PC-9 (cell line): ENCODE measurements at regions not wholly inside any gene's neighbourhood (a gene's known extent, or its start where the extent isn't known, plus 50 kb on each side); places are given as distances from the start of the nearest gene placed in this dataset.

Source experiments
- BruUV-seq: library from RNA; stranded (reverse); fragments of 400-500 nt; replicated peaks from 2 replicates; lab custom pipeline; 2021; lab: Mats Ljungman, UMichigan
- CTCF ChIA-PET: fragments of 300-600 bp; sonication (Branson Sonifier 250); formaldehyde crosslinking; loops from one replicate; lab custom pipeline; 2022; ENCODE audit warnings: antibody characterized with exemption; lab: Charles Lee
- POLR2A ChIA-PET: fragments of 300-600 bp; sonication (Branson Sonifier 250); formaldehyde crosslinking; loops from one replicate; lab custom pipeline; 2022; ENCODE audit warnings: antibody characterized with exemption; ENCODE audit not compliant: unreplicated experiment; lab: Charles Lee
- DNase-seq, 2 experiments: peaks; one replicate each; pipeline versions ENCODE4 v3.0.0 to v3.0.0-alpha.2; 2015 to 2022; ENCODE audit warnings: mixed read lengths in 1 of 2
- H2AFZ ChIP-seq: fragments of 200-600 bp; sonication (generic); 2 replicates; pipeline ENCODE4 v1.8.1; 2017; ENCODE audit warnings: antibody characterized with exemption
- H3F3A ChIP-seq: fragments of 200-600 bp; sonication (generic); 2 replicates; pipeline ENCODE4 v1.8.1; 2017; ENCODE audit warnings: antibody characterized with exemption, mild to moderate bottlenecking, low read depth; ENCODE audit not compliant: insufficient read depth
- H3K27ac ChIP-seq: fragments of 200-600 bp; sonication (generic); 2 replicates; pipeline ENCODE4 v1.6.1; 2016; ENCODE audit warnings: mixed run types
- H3K27me3 ChIP-seq: fragments of 200-600 bp; sonication (generic); 2 replicates; pipeline ENCODE4 v1.6.1; 2016; ENCODE audit warnings: low read depth, mixed run types; ENCODE audit not compliant: insufficient read depth
- H3K36me3 ChIP-seq: fragments of 200-600 bp; sonication (generic); 2 replicates; pipeline ENCODE4 v1.6.1; 2016; ENCODE audit warnings: low read depth, mixed run types
- H3K4me1 ChIP-seq: fragments of 200-600 bp; sonication (generic); replicated peaks from 2 replicates; pipeline ENCODE4 v1.6.1; 2016; ENCODE audit warnings: mixed run types; ENCODE audit not compliant: insufficient read depth
- H3K4me2 ChIP-seq: fragments of 200-600 bp; sonication (generic); 2 replicates; pipeline ENCODE4 v1.6.1; 2017; ENCODE audit warnings: mixed run types
- H3K4me3 ChIP-seq: fragments of 200-600 bp; sonication (generic); 2 replicates; pipeline ENCODE4 v1.6.1; 2016; ENCODE audit warnings: mixed run types
- H3K79me2 ChIP-seq: fragments of 200-600 bp; sonication (generic); 2 replicates; pipeline ENCODE4 v1.6.1; 2017; ENCODE audit warnings: low read depth, mixed run types
- H3K9me2 ChIP-seq: fragments of 200-600 bp; sonication (generic); 2 replicates; pipeline ENCODE4 v1.8.1; 2017; ENCODE audit warnings: mild to moderate bottlenecking; ENCODE audit not compliant: insufficient read depth
- H3K9me3 ChIP-seq: fragments of 200-600 bp; sonication (generic); 2 replicates; pipeline ENCODE4 v1.8.1; 2016; ENCODE audit warnings: low read depth; ENCODE audit not compliant: insufficient read depth
- H4K20me1 ChIP-seq: fragments of 200-600 bp; sonication (generic); 2 replicates; pipeline ENCODE4 v1.8.1; 2017; ENCODE audit not compliant: insufficient read depth
- EZH2 ChIP-seq: fragments of 200-600 bp; sonication (generic); IDR thresholded peaks from 2 replicates; pipeline ENCODE4 v1.8.0; 2017; ENCODE audit warnings: antibody characterized with exemption, low read depth
- intact Hi-C: fragments of 100-400 bp; cut with micrococcal nuclease; formaldehyde crosslinking; loops from one replicate; pipeline ENCODE4 v1.10.0; 2022; ENCODE audit not compliant: unreplicated experiment
- TF ChIP-seq, protein P1 (sequence below): fragments of 200-600 bp; sonication (generic); conservative IDR thresholded peaks from 2 replicates; pipeline ENCODE4 v1.6.1; 2017; ENCODE audit warnings: mixed run types, antibody characterized with exemption, mild to moderate bottlenecking, moderate library complexity

- Histone ChIP-seq H4K20me1 (no peaks in the 10 kb centered on the region), H3K4me2 (no peak overlapping the region), H3F3A (no peaks in the 10 kb centered on the region), H2AFZ (no peak overlapping the region), H3K36me3 (no peaks in the 10 kb centered on the region), H3K27me3 (peaks cover 7% of the 10 kb centered on the region; the same call in 1 of the 2 replicates), H3K4me1 (no peaks in the 10 kb centered on the region), H3K79me2 (no peaks in the 10 kb centered on the region), H3K9me2 (no peaks in the 10 kb centered on the region), H3K27ac (no peak overlapping the region), H3K9me3 (no peaks in the 10 kb centered on the region), H3K4me3 (no peak overlapping the region)
- ChIA-PET CTCF (no interaction called here), POLR2A (no interaction called here)
- intact Hi-C loops, result no loop called here
- no peak for DNase-seq
- BruUV-seq, result no TSS peak
- TF ChIP-seq, protein P1, sequence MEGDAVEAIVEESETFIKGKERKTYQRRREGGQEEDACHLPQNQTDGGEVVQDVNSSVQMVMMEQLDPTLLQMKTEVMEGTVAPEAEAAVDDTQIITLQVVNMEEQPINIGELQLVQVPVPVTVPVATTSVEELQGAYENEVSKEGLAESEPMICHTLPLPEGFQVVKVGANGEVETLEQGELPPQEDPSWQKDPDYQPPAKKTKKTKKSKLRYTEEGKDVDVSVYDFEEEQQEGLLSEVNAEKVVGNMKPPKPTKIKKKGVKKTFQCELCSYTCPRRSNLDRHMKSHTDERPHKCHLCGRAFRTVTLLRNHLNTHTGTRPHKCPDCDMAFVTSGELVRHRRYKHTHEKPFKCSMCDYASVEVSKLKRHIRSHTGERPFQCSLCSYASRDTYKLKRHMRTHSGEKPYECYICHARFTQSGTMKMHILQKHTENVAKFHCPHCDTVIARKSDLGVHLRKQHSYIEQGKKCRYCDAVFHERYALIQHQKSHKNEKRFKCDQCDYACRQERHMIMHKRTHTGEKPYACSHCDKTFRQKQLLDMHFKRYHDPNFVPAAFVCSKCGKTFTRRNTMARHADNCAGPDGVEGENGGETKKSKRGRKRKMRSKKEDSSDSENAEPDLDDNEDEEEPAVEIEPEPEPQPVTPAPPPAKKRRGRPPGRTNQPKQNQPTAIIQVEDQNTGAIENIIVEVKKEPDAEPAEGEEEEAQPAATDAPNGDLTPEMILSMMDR, result no peak
- no peak for TF ChIP-seq EZH2
Measured at GRCh38 chr20:6604179-6604578, 163.3 kb upstream of the BMP2 start.

DNA sequence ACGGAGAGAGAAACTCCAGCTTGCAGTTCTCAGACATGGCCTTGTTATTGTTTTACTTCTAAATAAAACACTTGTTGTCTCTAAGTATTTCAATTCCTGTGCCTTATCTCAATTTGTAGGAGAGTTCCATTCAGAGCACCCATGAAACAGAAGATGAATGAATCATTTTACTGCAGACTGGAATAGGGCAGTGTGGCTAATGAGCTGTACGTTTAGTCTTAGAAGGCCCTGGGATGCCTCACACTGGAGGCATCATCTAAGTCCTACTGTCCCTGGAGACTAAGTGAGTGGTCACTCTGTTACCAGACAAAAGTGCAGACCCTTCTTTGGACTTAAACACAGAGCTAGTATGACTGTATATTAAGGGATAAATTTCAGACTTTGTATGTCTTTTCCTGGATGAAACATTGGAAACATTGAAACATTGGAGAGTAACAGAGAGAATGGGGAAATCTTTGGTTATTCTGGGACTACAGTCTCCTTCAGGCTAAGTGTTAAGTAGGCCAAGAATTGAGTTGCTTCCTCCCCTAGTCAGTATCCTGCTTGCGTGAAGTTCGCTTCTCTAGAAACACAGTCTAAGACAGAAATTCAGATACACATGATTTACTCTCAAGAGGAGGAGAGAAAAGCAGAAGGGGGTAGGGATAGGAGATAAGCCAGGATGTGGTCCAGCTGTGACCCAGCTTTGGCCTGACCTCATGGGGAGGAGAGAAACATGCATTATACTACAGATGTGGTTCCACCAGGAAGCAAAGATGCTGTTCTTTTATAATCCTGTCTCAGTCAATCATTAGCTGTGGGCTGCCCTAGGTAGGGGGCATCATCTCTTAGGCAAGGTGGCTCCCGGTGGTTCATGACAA, 167.4 kb upstream of the BMP2 start:
- CTCF ChIA-PET, result interaction anchor here (0.6 kb wide), 1 partner anchor 460 kb away, joined by 3 read pairs; no protein-coding TSS in a partner anchor
- Histone ChIP-seq H3K79me2 (no peaks in the 10 kb centered on the region), H3K4me3 (no peak overlapping the region), H3K9me3 (no peaks in the 10 kb centered on the region), H3K27me3 (peaks cover 14% of the 10 kb centered on the region; the same call in 1 of the 2 replicates), H3F3A (no peaks in the 10 kb centered on the region), H3K9me2 (no peaks in the 10 kb centered on the region), H3K4me1 (no peaks in the 10 kb centered on the region), H3K27ac (no peak overlapping the region), H2AFZ (no peak overlapping the region), H3K36me3 (no peaks in the 10 kb centered on the region), H3K4me2 (no peak overlapping the region), H4K20me1 (no peaks in the 10 kb centered on the region)
- no TSS peak for BruUV-seq
- DNase-seq, result no peak
- POLR2A ChIA-PET, result no interaction called here
- intact Hi-C loops, result no loop called here
- TF ChIP-seq EZH2, result no peak
- TF ChIP-seq, protein P1, result no peak

- Histone ChIP-seq H3F3A (peaks cover 11% of the 10 kb centered on the region; the same call in 1 of the 2 replicates), H4K20me1 (no peaks in the 10 kb centered on the region), H3K27ac (no peak overlapping the region), H3K4me1 (peaks cover 12% of the 10 kb centered on the region), H3K9me2 (no peaks in the 10 kb centered on the region), H3K4me2 (no peak overlapping the region), H3K36me3 (no peaks in the 10 kb centered on the region), H3K9me3 (no peaks in the 10 kb centered on the region), H3K4me3 (no peak overlapping the region), H3K27me3 (0 out of 2 replicates have a peak, but pooled peaks cover 7% of the 10 kb centered on the region), H3K79me2 (no peaks in the 10 kb centered on the region), H2AFZ (0 out of 2 replicates have a peak overlapping the region, but pooled peaks have one; percentile 8)
- intact Hi-C loops, result no loop called here
- no peak for DNase-seq
- POLR2A ChIA-PET, result no interaction called here
- CTCF ChIA-PET, result no interaction called here
- BruUV-seq, result no TSS peak
- TF ChIP-seq, protein P1, result no peak
Measured at GRCh38 chr20:6595704-6596103, 171.8 kb upstream of the BMP2 start.
